Spleen (tissue), 11 donors: ENCODE measurements at regions not wholly inside any gene's neighbourhood (a gene's known extent, or its start where the extent isn't known, plus 50 kb on each side); places are given as distances from the start of the nearest gene placed in this dataset.

ENCODE experiments used
- DNase-seq: peaks from one replicate; pipeline ENCODE4 v3.0.0-alpha.2; 2020
- H3K27ac ChIP-seq, 8 donors: fragments of 200-600 bp; sonication (generic) in 7 of 8; 1 replicate in 4 of 8; 2 replicates in 4 of 8; pipeline versions ENCODE4 v1.5.0 to v1.8.0; 2016 to 2021; ENCODE audit warnings: inconsistent platforms in 4 of 8, mild to moderate bottlenecking in 4 of 8, moderate library complexity in 1 of 8
- H3K27me3 ChIP-seq, 7 donors: fragments of 200-600 bp; sonication (generic) in 6 of 7; replicated peaks in 1 of 7; 1 replicate in 4 of 7; 2 replicates in 3 of 7; pipeline versions ENCODE4 v1.5.0 to v1.8.0; 2016 to 2021; ENCODE audit warnings: inconsistent platforms in 3 of 7, mild to moderate bottlenecking in 1 of 7
- H3K36me3 ChIP-seq, 6 donors: fragments of 200-600 bp; sonication (generic) in 5 of 6; 1 replicate in 4 of 6; 2 replicates in 2 of 6; pipeline versions ENCODE4 v1.5.0 to v1.8.0; 2016 to 2021; ENCODE audit warnings: inconsistent platforms in 2 of 6
- H3K4me1 ChIP-seq, 6 donors: fragments of 200-600 bp; sonication (generic) in 5 of 6; 1 replicate in 3 of 6; 2 replicates in 3 of 6; pipeline versions ENCODE4 v1.5.0 to v1.8.0; 2016 to 2021; ENCODE audit warnings: inconsistent platforms in 3 of 6
- H3K4me3 ChIP-seq, 8 donors: fragments of 200-600 bp; sonication (generic) in 7 of 8; 1 replicate in 4 of 8; 2 replicates in 4 of 8; pipeline versions ENCODE4 v1.5.0 to v1.8.0; 2016 to 2021; ENCODE audit warnings: inconsistent platforms in 4 of 8, mild to moderate bottlenecking in 4 of 8, moderate library complexity in 2 of 8
- H3K9me3 ChIP-seq, 8 donors: fragments of 200-600 bp; sonication (generic) in 7 of 8; 1 replicate in 4 of 8; 2 replicates in 4 of 8; pipeline versions ENCODE4 v1.5.0 to v1.8.0; 2016 to 2021; ENCODE audit warnings: inconsistent platforms in 4 of 8
- CTCF ChIP-seq, 11 experiments: fragments of 200-600 bp in 7 of 11; fragments of 450-650 bp in 4 of 11; sonication (generic) in 4 of 11; IDR thresholded peaks in 8 of 11; conservative IDR thresholded peaks in 3 of 11; 1 replicate in 7 of 11; 2 replicates in 4 of 11; pipeline versions ENCODE4 v1.4.0 to v1.8.0; 2016 to 2021; ENCODE audit warnings: antibody characterized with exemption in 11 of 11, inconsistent platforms in 4 of 11, mild to moderate bottlenecking in 1 of 11
- POLR2A ChIP-seq, 3 donors: fragments of 450-650 bp; IDR thresholded peaks; one replicate each; pipeline ENCODE4 v1.5.1; 2017; ENCODE audit warnings: antibody characterized with exemption in 3 of 3, mild to moderate bottlenecking in 1 of 3
- POLR2AphosphoS5 ChIP-seq, 3 donors: sonication (generic); formaldehyde crosslinking; IDR thresholded peaks; one replicate each; pipeline ENCODE4 v1.5.1; 2017; ENCODE audit warnings: antibody characterized with exemption in 3 of 3
- WGBS, 5 donors: extraction: QIAGEN DNeasy Blood & Tissue Kit in 3 of 5; methylation state at CpG; one replicate each; pipeline versions ENCODE4 v1.1.5 to v1.1.7; 2013 to 2018; 5-methylcytosine and 5-hydroxymethylcytosine counted together
- intact Hi-C: fragments of 100-400 bp; cut with DNase I; formaldehyde crosslinking; loops from one replicate; pipeline ENCODE4 v1.15.0; 2023; ENCODE audit warnings: low total_unique reads
- donor health status: healthy with polysubstance abuse.
- donor health status: DM: no; HTN: no; CAD: no; lungs with moderate emphysema.
- donor health status: DM: no; HTN: no; CAD: no.
- donor health status: Bipolar disorder and iron deficiency.
- donor health status: healthy.
- donor health status: DM: no; HTN: no; CAD: no.
- donor health status: DM: yes; HTN: yes; CAD: no.

DNA sequence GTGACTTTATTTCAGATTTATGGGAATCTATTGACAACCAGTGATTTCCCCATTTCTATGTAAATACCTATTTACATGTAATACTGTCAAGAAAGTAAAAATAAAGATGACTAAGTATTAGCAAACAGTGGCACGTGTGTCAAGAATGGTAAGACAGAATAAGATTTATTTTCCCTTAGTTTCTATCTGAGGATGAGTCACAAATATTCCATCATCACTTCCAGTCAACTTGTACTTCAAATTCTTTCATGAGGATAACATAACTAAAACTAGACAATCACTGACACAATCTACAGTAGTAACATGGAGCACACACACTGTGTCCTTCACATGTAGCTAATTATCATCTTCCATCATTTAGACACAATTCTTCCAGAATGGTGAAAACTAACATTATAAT lies 625.3 kb upstream of the PCDH7 start:
- peaks cover 0 to 48% (median 14%) of the 10 kb centered on the region in 8 donors for H3K9me3 ChIP-seq
- H3K27ac ChIP-seq = no peak overlapping the region
- no peaks in the 10 kb centered on the region for H3K4me1 ChIP-seq
- H3K36me3 ChIP-seq = no peaks in the 10 kb centered on the region
- no peak overlapping the region for H3K4me3 ChIP-seq
- 60 to 83% (median 73%) methylated on average over 1 of the region's 1 CpG for WGBS, 5 donors
- H3K27me3 ChIP-seq = no peaks in the 10 kb centered on the region
- DNase-seq = no peak
- TF ChIP-seq CTCF (IDR thresholded peaks at IDR 0.05 in 8 of 11, conservative IDR thresholded peaks at IDR 0.05 in 3 of 11) (no peak), POLR2AphosphoS5 (IDR thresholded peaks at IDR 0.05) (no peak), POLR2A (IDR thresholded peaks at IDR 0.05) (no peak)
- intact Hi-C loops = no loop called here

DNA sequence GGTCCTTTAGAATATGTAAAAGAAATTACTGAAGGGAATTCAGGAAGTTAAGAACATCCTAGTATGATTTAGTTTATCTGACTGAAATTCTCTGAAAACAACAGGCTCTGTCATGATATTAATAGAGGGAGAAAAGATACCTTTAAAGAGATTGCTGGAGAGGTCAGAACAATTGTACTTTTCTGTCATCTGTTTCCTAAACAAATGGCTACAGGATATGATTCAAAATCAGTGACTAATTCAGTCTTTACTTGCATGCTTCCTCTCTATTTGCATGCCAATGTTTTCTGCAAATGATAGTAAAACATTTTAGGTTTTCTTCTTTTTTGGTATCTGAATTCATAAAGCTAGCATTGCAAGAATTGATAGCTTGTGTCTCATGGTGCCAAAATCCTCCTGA lies 616.7 kb upstream of the PCDH7 start:
- intact Hi-C loops = no loop called here
- TF ChIP-seq CTCF (IDR thresholded peaks at IDR 0.05 in 8 of 11, conservative IDR thresholded peaks at IDR 0.05 in 3 of 11) (no peak), POLR2AphosphoS5 (IDR thresholded peaks at IDR 0.05) (no peak), POLR2A (IDR thresholded peaks at IDR 0.05) (no peak)
- no peak for DNase-seq
- Histone ChIP-seq H3K4me3 (no peak overlapping the region), H3K4me1 (no peaks in the 10 kb centered on the region), H3K36me3 (no peaks in the 10 kb centered on the region), H3K27me3 (no peaks in the 10 kb centered on the region), H3K9me3 (peaks cover 0 to 20% (median 4%) of the 10 kb centered on the region in 8 donors), H3K27ac (no peak overlapping the region)

DNA sequence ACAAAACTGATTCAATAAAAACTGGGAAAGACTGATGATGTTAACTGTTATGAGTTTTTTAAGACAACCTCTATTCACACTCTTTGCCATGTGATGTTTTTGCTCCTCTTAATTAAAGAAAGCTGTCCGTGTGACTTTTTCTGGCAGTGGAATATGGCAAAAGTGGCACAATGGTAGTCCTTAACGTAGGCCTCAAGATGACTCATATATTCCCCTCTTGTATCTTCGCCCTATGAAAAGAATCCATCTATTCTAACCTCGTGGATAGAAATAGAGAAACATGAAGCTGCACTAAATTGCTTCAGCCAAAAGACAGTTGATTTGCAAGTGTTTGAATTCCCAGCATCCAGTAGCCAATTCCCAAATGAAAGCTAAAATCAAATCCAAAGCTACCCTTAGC lies 603.8 kb upstream of the PCDH7 start:
- no peak overlapping the region for H3K4me3 ChIP-seq
- DNase-seq = no peak
- intact Hi-C loops = no loop called here
- no peak overlapping the region for H3K27ac ChIP-seq
- H3K9me3 ChIP-seq = peaks cover 0 to 10% (median 2%) of the 10 kb centered on the region in 8 donors
- no peaks in the 10 kb centered on the region for H3K27me3 ChIP-seq
- no peaks in the 10 kb centered on the region for H3K4me1 ChIP-seq
- no peak for TF ChIP-seq POLR2AphosphoS5 (IDR thresholded peaks at IDR 0.05)
- TF ChIP-seq CTCF (IDR thresholded peaks at IDR 0.05 in 8 of 11, conservative IDR thresholded peaks at IDR 0.05 in 3 of 11) = no peak
- no peak for TF ChIP-seq POLR2A (IDR thresholded peaks at IDR 0.05)
- WGBS, 5 donors = 66 to 86% (median 73%) methylated on average over 4 of the region's 4 CpGs
- no peaks in the 10 kb centered on the region for H3K36me3 ChIP-seq

DNA sequence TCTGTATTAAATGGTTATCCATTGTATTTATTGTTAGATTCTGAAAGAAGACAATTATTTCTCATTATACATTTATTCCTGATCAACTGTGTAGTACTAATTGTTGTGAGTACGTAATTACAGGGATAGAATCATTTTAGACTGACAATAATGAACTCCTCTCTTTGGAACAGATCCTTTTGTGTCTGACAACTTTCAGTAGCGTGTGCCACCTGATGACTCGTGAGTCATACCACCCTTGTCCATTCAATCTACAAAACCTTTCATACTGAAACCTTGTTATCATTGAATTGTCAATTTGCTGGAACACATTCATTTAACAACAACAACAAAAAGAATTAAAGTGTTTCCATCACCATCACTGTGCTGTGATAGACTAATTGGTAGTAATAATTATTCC lies 602.7 kb upstream of the PCDH7 start:
- TF ChIP-seq CTCF (IDR thresholded peaks at IDR 0.05 in 8 of 11, conservative IDR thresholded peaks at IDR 0.05 in 3 of 11) = no peak
- TF ChIP-seq POLR2AphosphoS5 (IDR thresholded peaks at IDR 0.05) = no peak
- Histone ChIP-seq H3K27me3 (no peaks in the 10 kb centered on the region), H3K9me3 (peaks cover 0 to 10% (median 0%) of the 10 kb centered on the region in 8 donors), H3K4me3 (no peak overlapping the region), H3K36me3 (no peaks in the 10 kb centered on the region), H3K27ac (no peak overlapping the region), H3K4me1 (no peaks in the 10 kb centered on the region)
- 71 to 87% (median 80%) methylated on average over 3 of the region's 3 CpGs for WGBS, 5 donors
- no peak for DNase-seq
- intact Hi-C loops = no loop called here
